ENCODE measurements at regions not wholly inside any gene's neighbourhood (a gene's known extent, or its start where the extent isn't known, plus 50 kb on each side); places are given as distances from the start of the nearest gene placed in this dataset.

- TF ChIP-seq CTCF (IDR thresholded peaks at IDR 0.05; ENCODE audit: insufficient read depth, low read length) (no peak), POLR2AphosphoS5 (IDR thresholded peaks at IDR 0.05; ENCODE audit: low read depth) (no peak)
Observed at GRCh38 chr2:88885275-88885674, 193.8 kb downstream of the RPIA start.

All from HL-60 (cell line).